Tibial nerve (tissue), 4 donors: ENCODE measurements at regions not wholly inside any gene's neighbourhood (a gene's known extent, or its start where the extent isn't known, plus 50 kb on each side); places are given as distances from the start of the nearest gene placed in this dataset.

Experiments used
- EP300 ChIP-seq, 2 donors: sonication (generic); formaldehyde crosslinking; IDR thresholded peaks; one replicate each; pipeline ENCODE4 v1.6.1; 2017; ENCODE audit warnings: antibody characterized with exemption in 2 of 2, mild to moderate bottlenecking in 1 of 2
- POLR2A ChIP-seq, 2 donors: fragments of 450-650 bp; IDR thresholded peaks; one replicate each; pipeline ENCODE4 v1.6.1; 2017; ENCODE audit warnings: antibody characterized with exemption in 2 of 2, mild to moderate bottlenecking in 2 of 2, moderate library complexity in 2 of 2
- TF ChIP-seq, protein P1 (sequence below), 5 experiments: fragments of 200-600 bp in 3 of 5; fragments of 450-650 bp in 2 of 5; sonication (generic) in 3 of 5; IDR thresholded peaks; one replicate each; pipeline ENCODE4 v1.5.1; 2016 to 2019; ENCODE audit warnings: antibody characterized with exemption in 5 of 5, mild to moderate bottlenecking in 3 of 5, moderate library complexity in 2 of 5

DNA sequence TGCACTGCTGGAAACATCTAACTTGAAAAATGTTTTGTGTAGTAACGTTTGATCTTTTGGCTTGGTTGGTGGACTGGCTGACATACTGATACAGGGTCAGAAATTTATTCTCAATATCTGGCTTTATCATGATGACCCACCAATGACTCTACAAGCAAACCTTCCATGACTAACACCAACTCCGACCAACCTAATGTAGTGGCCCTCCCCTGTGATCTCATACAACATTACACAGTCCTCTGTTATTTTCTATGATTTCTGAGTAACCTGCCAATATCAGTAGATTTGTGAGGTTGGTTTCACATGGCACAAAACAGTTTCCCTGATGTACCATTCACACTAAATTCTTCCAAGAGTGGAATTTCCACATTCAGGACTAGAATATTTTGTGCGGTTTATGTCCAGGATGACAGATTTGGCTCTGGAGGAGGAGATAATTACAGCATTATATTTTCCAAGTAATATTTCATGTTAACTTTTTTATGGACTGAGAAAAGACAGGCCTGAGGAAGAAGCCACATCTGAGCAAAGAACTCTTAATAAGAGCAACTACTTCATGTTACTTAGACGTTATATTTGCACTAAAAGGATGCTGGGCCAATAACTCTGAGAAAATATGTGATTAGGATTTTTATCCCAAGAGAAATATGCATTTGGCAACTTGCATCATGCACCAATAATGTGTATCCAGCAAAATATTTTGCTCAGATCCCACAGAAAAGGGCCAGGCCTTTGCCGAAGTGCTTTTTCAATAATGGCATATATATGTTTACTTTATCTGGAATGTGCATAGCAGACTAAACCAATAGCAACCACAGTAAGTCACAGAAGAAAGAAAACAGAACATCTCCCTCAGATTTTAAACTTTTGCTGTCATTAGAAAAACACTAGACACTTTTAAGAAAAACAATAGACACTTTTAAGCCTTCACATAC, 273.4 kb downstream of the KCNN2 start:
- TF ChIP-seq, protein P1, sequence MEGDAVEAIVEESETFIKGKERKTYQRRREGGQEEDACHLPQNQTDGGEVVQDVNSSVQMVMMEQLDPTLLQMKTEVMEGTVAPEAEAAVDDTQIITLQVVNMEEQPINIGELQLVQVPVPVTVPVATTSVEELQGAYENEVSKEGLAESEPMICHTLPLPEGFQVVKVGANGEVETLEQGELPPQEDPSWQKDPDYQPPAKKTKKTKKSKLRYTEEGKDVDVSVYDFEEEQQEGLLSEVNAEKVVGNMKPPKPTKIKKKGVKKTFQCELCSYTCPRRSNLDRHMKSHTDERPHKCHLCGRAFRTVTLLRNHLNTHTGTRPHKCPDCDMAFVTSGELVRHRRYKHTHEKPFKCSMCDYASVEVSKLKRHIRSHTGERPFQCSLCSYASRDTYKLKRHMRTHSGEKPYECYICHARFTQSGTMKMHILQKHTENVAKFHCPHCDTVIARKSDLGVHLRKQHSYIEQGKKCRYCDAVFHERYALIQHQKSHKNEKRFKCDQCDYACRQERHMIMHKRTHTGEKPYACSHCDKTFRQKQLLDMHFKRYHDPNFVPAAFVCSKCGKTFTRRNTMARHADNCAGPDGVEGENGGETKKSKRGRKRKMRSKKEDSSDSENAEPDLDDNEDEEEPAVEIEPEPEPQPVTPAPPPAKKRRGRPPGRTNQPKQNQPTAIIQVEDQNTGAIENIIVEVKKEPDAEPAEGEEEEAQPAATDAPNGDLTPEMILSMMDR (IDR thresholded peaks at IDR 0.05) = no peak
- no peak for TF ChIP-seq POLR2A (IDR thresholded peaks at IDR 0.05)
- no peak for TF ChIP-seq EP300 (IDR thresholded peaks at IDR 0.05)
